K562 (cell line): ENCODE measurements at regions not wholly inside any gene's neighbourhood (a gene's known extent, or its start where the extent isn't known, plus 50 kb on each side); places are given as distances from the start of the nearest gene placed in this dataset.

Experiments
- ATAC-seq: fragments of 200-7000 bp; cut with Tn5 transposase; 3 replicates; pipeline ENCODE4 v1.9.1; 2020; ENCODE audit warnings: moderate library complexity
- BruUV-seq: library from RNA; stranded (reverse); fragments of 400-500 nt; replicated peaks from 2 replicates; lab custom pipeline; 2021; lab: Mats Ljungman, UMichigan
- CTCF ChIA-PET: fragments of 300-600 bp; formaldehyde crosslinking; extraction: SDS; loops from one replicate; lab custom pipeline; 2021; ENCODE audit warnings: low intra/inter-chr PET ratio; lab: Yijun Ruan, JAX
- POLR2A ChIA-PET: fragments of 300-600, 350-650 bp; sonication (Branson Sonifier 250); formaldehyde crosslinking; extraction: SDS; loops from one replicate; lab custom pipeline; 2021; ENCODE audit warnings: antibody characterized with exemption, inconsistent platforms; lab: Yijun Ruan, JAX
- DNase-seq, 4 experiments: peaks; one replicate each; pipeline versions ENCODE4 v3.0.0 to v3.0.0-alpha.2; 2011 to 2018; ENCODE audit warnings: low spot score in 3 of 4, mixed read lengths in 3 of 4; ENCODE audit errors: extremely low read depth in 1 of 4
- FAIRE-seq: peaks from 2 replicates; lab custom pipeline; 2011; peaks lifted over from hg19 to GRCh38; lab: Jason Lieb, UNC
- H2AFZ ChIP-seq: 2 replicates; pipeline ENCODE4 v1.6.0; 2011; ENCODE audit warnings: low read depth, low read length, control low read depth, inconsistent platforms
- H3K27ac ChIP-seq: fragments of 200-600 bp; 3 replicates; pipeline ENCODE4 v1.8.0; 2011; ENCODE audit warnings: low read depth, mild to moderate bottlenecking, control low read depth, inconsistent platforms, low read length, moderate library complexity, mixed read lengths; ENCODE audit errors: extremely low read depth
- H3K27me3 ChIP-seq, 2 experiments: fragments of 300-600 bp in 1 of 2; 2 replicates in 1 of 2; 3 replicates in 1 of 2; pipeline versions ENCODE4 v1.6.0 to v1.8.0; 2011; ENCODE audit warnings: inconsistent platforms in 2 of 2, low read length in 2 of 2, mild to moderate bottlenecking in 1 of 2, mixed read lengths in 1 of 2, moderate library complexity in 1 of 2; ENCODE audit not compliant: control insufficient read depth in 2 of 2, insufficient read depth in 2 of 2
- H3K36me3 ChIP-seq: fragments of 300-600 bp; 3 replicates; pipeline ENCODE4 v1.8.0; 2011; ENCODE audit warnings: mild to moderate bottlenecking, low read length, inconsistent platforms; ENCODE audit not compliant: control insufficient read depth, insufficient read depth
- H3K4me1 ChIP-seq, 2 experiments: fragments of 200-600 bp in 1 of 2; replicated peaks in 1 of 2; 2 replicates in 1 of 2; 3 replicates in 1 of 2; pipeline versions ENCODE4 v1.5.1 to v1.8.0; 2011; ENCODE audit warnings: inconsistent platforms in 2 of 2, low read length in 2 of 2, mild to moderate bottlenecking in 1 of 2, mixed read lengths in 1 of 2, moderate library complexity in 1 of 2; ENCODE audit not compliant: control insufficient read depth in 2 of 2, insufficient read depth in 2 of 2
- H3K4me2 ChIP-seq: 2 replicates; pipeline ENCODE4 v1.6.1; 2011; ENCODE audit warnings: low read length, control low read depth, inconsistent platforms, mixed read lengths; ENCODE audit not compliant: insufficient read depth
- H3K4me3 ChIP-seq: fragments of 200-600 bp; sonication (generic), shearing (Covaris generic); 2 replicates; pipeline ENCODE4 v1.5.1; 2016; ENCODE audit warnings: control low read depth, inconsistent platforms
- H3K79me2 ChIP-seq: fragments of 200-600 bp; 3 replicates; pipeline ENCODE4 v1.8.0; 2011; ENCODE audit warnings: low read length, inconsistent platforms; ENCODE audit not compliant: control insufficient read depth, insufficient read depth
- H3K9ac ChIP-seq, 2 experiments: 2 replicates each; pipeline versions ENCODE4 v1.6.0 to v1.6.1; 2011; ENCODE audit warnings: low read depth in 2 of 2, low read length in 2 of 2, control low read depth in 1 of 2, inconsistent platforms in 1 of 2, mild to moderate bottlenecking in 1 of 2, mixed read lengths in 1 of 2; ENCODE audit not compliant: insufficient read depth in 1 of 2
- H3K9me1 ChIP-seq: one replicate; pipeline ENCODE4 v1.6.0; 2011; ENCODE audit warnings: inconsistent platforms, mild to moderate bottlenecking, low read length, moderate library complexity; ENCODE audit not compliant: control insufficient read depth, insufficient read depth
- H3K9me3 ChIP-seq: replicated peaks from 2 replicates; pipeline ENCODE4 v1.5.1; 2011; ENCODE audit warnings: low read depth, low read length, inconsistent platforms; ENCODE audit not compliant: control insufficient read depth, insufficient read depth
- H4K20me1 ChIP-seq: replicated peaks from 2 replicates; pipeline ENCODE4 v1.6.1; 2011; ENCODE audit warnings: low read length, inconsistent platforms, mixed read lengths; ENCODE audit not compliant: control insufficient read depth, insufficient read depth
- CBX1 ChIP-seq: sonication (generic); IDR thresholded peaks from 2 replicates; pipeline ENCODE4 v1.6.1; 2016; ENCODE audit warnings: antibody characterized with exemption, low read depth, mild to moderate bottlenecking
- CTBP1 ChIP-seq: fragments of 450-650 bp; IDR thresholded peaks from 2 replicates; pipeline ENCODE4 v1.6.1; 2016; ENCODE audit warnings: borderline replicate concordance
- E2F1 ChIP-seq: sonication (generic); formaldehyde crosslinking; IDR thresholded peaks from 2 replicates; pipeline ENCODE4 v1.8.1; 2023; ENCODE audit warnings: mild to moderate bottlenecking, missing genetic modification reagents, moderate library complexity
- WGBS: fragments of 100-300 bp; shearing (Covaris generic); methylation state at CpG from one replicate; pipeline ENCODE4 v1.1.6; 2016; ENCODE audit warnings: low coverage, mixed read lengths; ENCODE audit not compliant: insufficient coverage; ENCODE audit errors: missing lambda C conversion rate; 5-methylcytosine and 5-hydroxymethylcytosine counted together
- in situ Hi-C: fragments of 300-500 bp; cut with MboI; formaldehyde crosslinking; loops from 4 replicates; pipeline ENCODE4 v1.15.0; 2018; ENCODE audit warnings: inconsistent platforms, mixed read lengths
- intact Hi-C: fragments of 100-400 bp; cut with micrococcal nuclease; formaldehyde crosslinking; loops from 2 replicates; pipeline ENCODE4 v1.14.2; 2022
- TF ChIP-seq, protein P1 (sequence below): fragments of 450-650 bp; formaldehyde crosslinking; IDR thresholded peaks from 2 replicates; pipeline ENCODE4 v1.4.0; 2020; ENCODE audit warnings: mild to moderate bottlenecking, moderate library complexity

GRCh38 chr5:174895360-174895759 lies 171.0 kb downstream of the MSX2 start:
- Histone ChIP-seq H3K9me1 (no peaks in the 10 kb centered on the region), H3K9me3 (no peaks in the 10 kb centered on the region), H3K9ac (no peak overlapping the region), H3K27me3 (no peaks in the 10 kb centered on the region), H3K79me2 (no peaks in the 10 kb centered on the region), H3K36me3 (no peaks in the 10 kb centered on the region), H3K4me2 (no peak overlapping the region), H2AFZ (no peak overlapping the region), H3K4me3 (no peak overlapping the region), H4K20me1 (no peaks in the 10 kb centered on the region), H3K4me1 (no peaks in the 10 kb centered on the region), H3K27ac (no peak overlapping the region)
- in situ Hi-C loops: no loop called here
- POLR2A ChIA-PET: no interaction called here
- intact Hi-C loops: no loop called here
- no peak for FAIRE-seq
- no peak for DNase-seq
- CTCF ChIA-PET: no interaction called here
- BruUV-seq: no TSS peak
- 22% methylated on average over 4 of the region's 4 CpGs for WGBS
- no peak for ATAC-seq
- TF ChIP-seq E2F1 (CRISPR knock-in tag) (no peak), CTBP1 (no peak), CBX1 (no peak)
- TF ChIP-seq, protein P1, sequence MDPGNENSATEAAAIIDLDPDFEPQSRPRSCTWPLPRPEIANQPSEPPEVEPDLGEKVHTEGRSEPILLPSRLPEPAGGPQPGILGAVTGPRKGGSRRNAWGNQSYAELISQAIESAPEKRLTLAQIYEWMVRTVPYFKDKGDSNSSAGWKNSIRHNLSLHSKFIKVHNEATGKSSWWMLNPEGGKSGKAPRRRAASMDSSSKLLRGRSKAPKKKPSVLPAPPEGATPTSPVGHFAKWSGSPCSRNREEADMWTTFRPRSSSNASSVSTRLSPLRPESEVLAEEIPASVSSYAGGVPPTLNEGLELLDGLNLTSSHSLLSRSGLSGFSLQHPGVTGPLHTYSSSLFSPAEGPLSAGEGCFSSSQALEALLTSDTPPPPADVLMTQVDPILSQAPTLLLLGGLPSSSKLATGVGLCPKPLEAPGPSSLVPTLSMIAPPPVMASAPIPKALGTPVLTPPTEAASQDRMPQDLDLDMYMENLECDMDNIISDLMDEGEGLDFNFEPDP: no peak
- TF ChIP-seq, all 486 proteins: peak for 0
